GM13976 (cell line): ENCODE measurements at regions not wholly inside any gene's neighbourhood (a gene's known extent, or its start where the extent isn't known, plus 50 kb on each side); places are given as distances from the start of the nearest gene placed in this dataset.

Experiments used
- DNase-seq: peaks from one replicate; pipeline ENCODE4 v3.0.0; 2012; ENCODE audit warnings: low spot score
- CTCF ChIP-seq: IDR thresholded peaks from 2 replicates; pipeline ENCODE4 v1.5.1; 2012; ENCODE audit warnings: borderline replicate concordance, mild to moderate bottlenecking; ENCODE audit not compliant: insufficient read depth; ENCODE audit errors: extremely low read depth, missing control alignments, control extremely low read depth
- in situ Hi-C: fragments of 300-500 bp; cut with MboI; formaldehyde crosslinking; loops from one replicate; pipeline ENCODE4 v1.12.0; 2022; ENCODE audit warnings: low sequenced_read_pairs, mixed read lengths, inconsistent platforms; ENCODE audit not compliant: unreplicated experiment

- in situ Hi-C loops, result no loop called here
These were observed 83.8 kb upstream of the MAML3 start for GRCh38 chr4:140237616-140238350.

GRCh38 chr4:140236654-140237169 lies 82.7 kb upstream of the MAML3 start:
- no peak for TF ChIP-seq CTCF
- no peak for DNase-seq
- in situ Hi-C loops, result no loop called here

More at GRCh38 chr4:140237616-140238350, 83.8 kb upstream of the MAML3 start:
- TF ChIP-seq CTCF, result no peak
- DNase-seq, result no peak

- in situ Hi-C loops, result no loop called here
These were observed 80.7 kb upstream of the MAML3 start for GRCh38 chr4:140234697-140235060.

GRCh38 chr4:140233791-140234696 lies 80.1 kb upstream of the MAML3 start:
- DNase-seq, result no peak
- in situ Hi-C loops, result no loop called here
- no peak for TF ChIP-seq CTCF

More at GRCh38 chr4:140234697-140235060, 80.7 kb upstream of the MAML3 start:
- no peak for TF ChIP-seq CTCF
- DNase-seq, result no peak

- in situ Hi-C loops, result no loop called here
- no peak for TF ChIP-seq CTCF
- DNase-seq, result no peak
These were observed 75.9 kb upstream of the MAML3 start for GRCh38 chr4:140229881-140230280.

- in situ Hi-C loops, result no loop called here
- no peak for DNase-seq
- TF ChIP-seq CTCF, result no peak
These were observed 73.3 kb upstream of the MAML3 start for GRCh38 chr4:140227286-140227685.
